ENCODE measurements at regions not wholly inside any gene's neighbourhood (a gene's known extent, or its start where the extent isn't known, plus 50 kb on each side); places are given as distances from the start of the nearest gene placed in this dataset.

DNA sequence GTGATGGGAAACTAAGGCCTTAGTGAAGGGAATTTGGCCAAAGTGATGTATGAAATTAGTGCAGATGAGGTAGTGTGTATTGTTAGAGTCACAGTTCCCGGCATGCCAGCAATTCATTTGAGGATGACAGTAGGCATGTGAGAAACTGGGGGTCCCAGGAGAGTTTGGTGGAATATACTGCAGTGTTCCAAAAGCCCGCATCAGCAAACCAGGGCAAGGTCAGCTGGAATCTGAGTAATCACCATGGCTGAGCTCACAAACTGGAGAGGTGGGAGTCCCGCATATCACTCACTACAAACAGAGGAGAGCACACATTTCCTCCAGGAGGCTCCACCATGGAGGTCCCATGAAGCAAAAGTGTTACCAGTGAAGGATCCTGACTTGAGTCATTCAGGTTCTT is 740.7 kb downstream of the TNS3 start:
- no peaks in the 10 kb centered on the region for H3K27me3 ChIP-seq (ENCODE audit: control insufficient read depth in 3 of 3, insufficient read depth in 3 of 3, low read length in 3 of 3)
- H3K9ac ChIP-seq (ENCODE audit: low read depth in 1 of 3, low read length in 3 of 3): no peak overlapping the region
- no peak overlapping the region for H3K27ac ChIP-seq (ENCODE audit: low read depth, low read length)
- H3K9me3 ChIP-seq (ENCODE audit: control insufficient read depth in 3 of 3, low read length in 3 of 3): no peaks in the 10 kb centered on the region
- no peaks in the 10 kb centered on the region for H3K4me1 ChIP-seq (ENCODE audit: control insufficient read depth in 3 of 3, insufficient read depth in 3 of 3, low read length in 3 of 3)
- H3K4me3 ChIP-seq (ENCODE audit: low read length in 3 of 3): no peak overlapping the region
- H3K36me3 ChIP-seq (ENCODE audit: control insufficient read depth in 3 of 3, insufficient read depth in 3 of 3, low read length in 3 of 3): no peaks in the 10 kb centered on the region

DNA sequence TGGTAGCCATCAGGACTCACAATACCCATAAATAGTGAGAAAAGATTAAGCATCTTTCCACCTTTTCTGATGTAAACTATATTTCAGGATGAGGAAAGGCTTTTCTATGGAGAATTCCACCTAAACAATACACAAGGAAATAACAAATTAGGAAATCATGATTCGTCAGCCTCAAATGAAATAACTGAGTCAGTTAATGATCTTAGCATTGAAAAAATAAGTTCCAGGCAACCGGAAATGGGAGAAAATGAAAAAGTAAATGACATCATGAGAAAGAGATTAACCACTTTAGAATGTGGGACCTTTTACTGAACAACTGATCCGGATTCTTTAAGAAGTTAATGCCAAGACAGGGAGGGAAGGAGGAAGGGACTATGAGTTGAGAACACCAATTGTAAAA is 742.3 kb downstream of the TNS3 start:
- no peak overlapping the region for H3K4me3 ChIP-seq (ENCODE audit: low read length in 3 of 3)
- H3K9me3 ChIP-seq (ENCODE audit: control insufficient read depth in 3 of 3, low read length in 3 of 3): no peaks in the 10 kb centered on the region
- no peaks in the 10 kb centered on the region for H3K36me3 ChIP-seq (ENCODE audit: control insufficient read depth in 3 of 3, insufficient read depth in 3 of 3, low read length in 3 of 3)
- H3K27ac ChIP-seq (ENCODE audit: low read depth, low read length): no peak overlapping the region
- no peak overlapping the region for H3K9ac ChIP-seq (ENCODE audit: low read depth in 1 of 3, low read length in 3 of 3)
- H3K27me3 ChIP-seq (ENCODE audit: control insufficient read depth in 3 of 3, insufficient read depth in 3 of 3, low read length in 3 of 3): no peaks in the 10 kb centered on the region
- no peaks in the 10 kb centered on the region for H3K4me1 ChIP-seq (ENCODE audit: control insufficient read depth in 3 of 3, insufficient read depth in 3 of 3, low read length in 3 of 3)

DNA sequence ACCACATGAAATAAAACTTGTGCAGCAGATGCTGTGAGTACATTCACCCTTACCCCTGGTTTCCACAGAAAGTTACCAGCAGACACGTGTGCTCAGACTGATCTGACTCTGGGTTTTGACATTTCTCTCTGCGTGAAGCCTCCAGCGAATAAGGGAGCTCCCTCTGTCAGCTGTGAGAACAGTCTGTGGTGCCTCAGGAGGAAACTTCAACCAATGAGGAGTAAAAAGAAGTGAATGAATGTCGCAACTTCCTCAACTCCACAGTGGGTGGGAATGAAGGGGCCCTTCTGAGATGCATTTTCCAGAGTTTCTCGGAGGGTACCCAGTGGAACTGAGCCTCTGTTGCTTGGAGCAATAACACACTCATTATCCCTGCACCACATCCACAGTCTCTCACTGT is 743.4 kb downstream of the TNS3 start:
- no peaks in the 10 kb centered on the region for H3K9me3 ChIP-seq (ENCODE audit: control insufficient read depth in 3 of 3, low read length in 3 of 3)
- no peaks in the 10 kb centered on the region for H3K27me3 ChIP-seq (ENCODE audit: control insufficient read depth in 3 of 3, insufficient read depth in 3 of 3, low read length in 3 of 3)
- no peak overlapping the region for H3K4me3 ChIP-seq (ENCODE audit: low read length in 3 of 3)
- H3K4me1 ChIP-seq (ENCODE audit: control insufficient read depth in 3 of 3, insufficient read depth in 3 of 3, low read length in 3 of 3): no peaks in the 10 kb centered on the region
- H3K36me3 ChIP-seq (ENCODE audit: control insufficient read depth in 3 of 3, insufficient read depth in 3 of 3, low read length in 3 of 3): no peaks in the 10 kb centered on the region
- H3K9ac ChIP-seq (ENCODE audit: low read depth in 1 of 3, low read length in 3 of 3): no peak overlapping the region
- H3K27ac ChIP-seq (ENCODE audit: low read depth, low read length): no peak overlapping the region

DNA sequence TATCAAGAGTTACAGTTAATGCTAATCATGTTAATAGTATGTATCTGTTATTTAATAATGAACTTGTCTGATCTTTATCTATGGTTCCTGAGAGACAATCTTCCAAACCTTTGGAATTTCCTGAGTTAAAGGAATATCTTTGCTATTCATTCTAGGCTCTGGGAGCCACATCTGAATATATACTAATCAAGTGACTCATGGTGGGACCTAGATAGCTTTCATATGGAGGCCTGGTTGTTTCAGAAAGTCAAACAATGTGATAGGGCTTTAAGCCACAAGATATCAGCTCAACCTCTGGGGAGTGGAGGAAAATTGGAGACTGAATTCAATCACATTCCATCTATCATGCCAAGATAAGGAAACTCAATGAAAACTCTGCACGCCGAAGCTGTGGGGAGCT is 746.4 kb downstream of the TNS3 start:
- H3K27ac ChIP-seq (ENCODE audit: low read depth, low read length): no peak overlapping the region
- no peaks in the 10 kb centered on the region for H3K4me1 ChIP-seq (ENCODE audit: control insufficient read depth in 3 of 3, insufficient read depth in 3 of 3, low read length in 3 of 3)
- H3K4me3 ChIP-seq (ENCODE audit: low read length in 3 of 3): no peak overlapping the region
- no peaks in the 10 kb centered on the region for H3K27me3 ChIP-seq (ENCODE audit: control insufficient read depth in 3 of 3, insufficient read depth in 3 of 3, low read length in 3 of 3)
- H3K9me3 ChIP-seq (ENCODE audit: control insufficient read depth in 3 of 3, low read length in 3 of 3): no peaks in the 10 kb centered on the region
- H3K36me3 ChIP-seq (ENCODE audit: control insufficient read depth in 3 of 3, insufficient read depth in 3 of 3, low read length in 3 of 3): no peaks in the 10 kb centered on the region
- no peak overlapping the region for H3K9ac ChIP-seq (ENCODE audit: low read depth in 1 of 3, low read length in 3 of 3)

DNA sequence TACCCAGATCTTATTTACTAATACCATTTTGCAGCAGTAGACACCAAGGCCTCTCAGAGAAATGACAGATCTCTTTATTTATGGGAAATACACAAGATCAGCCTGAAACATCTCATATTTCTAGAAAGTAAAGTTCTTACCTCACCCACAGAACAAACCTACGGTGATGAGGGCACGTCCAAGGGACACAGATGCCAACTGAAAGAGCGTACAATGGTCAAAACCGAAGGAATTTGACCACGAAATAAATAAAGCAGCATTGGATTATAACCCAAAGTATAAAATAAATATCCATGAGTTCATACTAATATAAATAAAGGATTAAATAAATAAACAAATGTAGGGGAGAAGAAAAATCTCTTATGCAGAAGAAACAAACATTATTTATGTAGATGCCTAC is 747.0 kb downstream of the TNS3 start:
- Histone ChIP-seq H3K9me3 (ENCODE audit: control insufficient read depth in 3 of 3, low read length in 3 of 3) (no peaks in the 10 kb centered on the region), H3K9ac (ENCODE audit: low read depth in 1 of 3, low read length in 3 of 3) (no peak overlapping the region), H3K4me3 (ENCODE audit: low read length in 3 of 3) (no peak overlapping the region), H3K36me3 (ENCODE audit: control insufficient read depth in 3 of 3, insufficient read depth in 3 of 3, low read length in 3 of 3) (no peaks in the 10 kb centered on the region), H3K27ac (ENCODE audit: low read depth, low read length) (no peak overlapping the region), H3K4me1 (ENCODE audit: control insufficient read depth in 3 of 3, insufficient read depth in 3 of 3, low read length in 3 of 3) (no peaks in the 10 kb centered on the region), H3K27me3 (ENCODE audit: control insufficient read depth in 3 of 3, insufficient read depth in 3 of 3, low read length in 3 of 3) (no peaks in the 10 kb centered on the region)

DNA sequence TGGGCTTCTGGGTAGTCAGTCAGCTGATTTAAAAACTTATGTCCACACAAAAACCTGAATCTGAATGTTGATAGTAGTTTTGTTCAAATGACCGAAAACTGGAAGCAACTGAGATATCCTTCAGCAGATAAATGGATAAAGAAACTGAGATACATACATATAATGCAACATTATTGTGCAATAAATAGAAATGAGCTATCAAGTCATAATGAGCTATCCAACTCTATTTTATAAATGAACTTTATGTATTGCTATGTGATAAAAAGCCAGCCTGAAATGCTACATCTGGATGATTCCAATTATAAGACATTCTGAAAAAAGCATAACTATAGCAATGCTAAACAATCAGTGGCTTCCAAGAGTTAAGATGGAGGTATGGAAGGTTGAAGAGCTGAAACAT is 748.7 kb downstream of the TNS3 start:
- Histone ChIP-seq H3K27me3 (ENCODE audit: control insufficient read depth in 3 of 3, insufficient read depth in 3 of 3, low read length in 3 of 3) (no peaks in the 10 kb centered on the region), H3K27ac (ENCODE audit: low read depth, low read length) (no peak overlapping the region), H3K4me3 (ENCODE audit: low read length in 3 of 3) (no peak overlapping the region), H3K9ac (ENCODE audit: low read depth in 1 of 3, low read length in 3 of 3) (no peak overlapping the region), H3K36me3 (ENCODE audit: control insufficient read depth in 3 of 3, insufficient read depth in 3 of 3, low read length in 3 of 3) (no peaks in the 10 kb centered on the region), H3K4me1 (ENCODE audit: control insufficient read depth in 3 of 3, insufficient read depth in 3 of 3, low read length in 3 of 3) (no peaks in the 10 kb centered on the region), H3K9me3 (ENCODE audit: control insufficient read depth in 3 of 3, low read length in 3 of 3) (no peaks in the 10 kb centered on the region)

DNA sequence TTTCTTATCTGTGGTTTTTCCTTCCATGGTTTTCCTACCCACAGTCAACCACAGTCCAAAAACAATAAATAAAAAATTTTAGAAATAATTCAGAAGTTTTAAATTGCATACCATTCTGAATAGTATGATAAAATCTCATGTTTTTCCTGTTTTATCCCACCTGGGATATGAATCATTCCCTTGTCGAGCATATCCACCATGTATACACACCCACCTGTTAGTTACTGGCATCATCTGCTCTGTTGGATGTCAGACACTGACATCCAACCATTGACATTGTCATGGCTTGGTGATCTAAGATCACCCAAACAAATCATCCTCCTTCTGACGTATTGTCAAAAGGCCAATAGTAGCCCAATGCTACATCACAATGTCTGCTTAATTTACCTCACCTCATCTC is 749.8 kb downstream of the TNS3 start:
- H3K9ac ChIP-seq (ENCODE audit: low read depth in 1 of 3, low read length in 3 of 3): no peak overlapping the region
- H3K9me3 ChIP-seq (ENCODE audit: control insufficient read depth in 3 of 3, low read length in 3 of 3): peaks cover 0 to 5% (median 0%) of the 10 kb centered on the region in 3 donors
- H3K4me1 ChIP-seq (ENCODE audit: control insufficient read depth in 3 of 3, insufficient read depth in 3 of 3, low read length in 3 of 3): no peaks in the 10 kb centered on the region
- no peak overlapping the region for H3K4me3 ChIP-seq (ENCODE audit: low read length in 3 of 3)
- no peaks in the 10 kb centered on the region for H3K27me3 ChIP-seq (ENCODE audit: control insufficient read depth in 3 of 3, insufficient read depth in 3 of 3, low read length in 3 of 3)
- H3K36me3 ChIP-seq (ENCODE audit: control insufficient read depth in 3 of 3, insufficient read depth in 3 of 3, low read length in 3 of 3): no peaks in the 10 kb centered on the region
- no peak overlapping the region for H3K27ac ChIP-seq (ENCODE audit: low read depth, low read length)

DNA sequence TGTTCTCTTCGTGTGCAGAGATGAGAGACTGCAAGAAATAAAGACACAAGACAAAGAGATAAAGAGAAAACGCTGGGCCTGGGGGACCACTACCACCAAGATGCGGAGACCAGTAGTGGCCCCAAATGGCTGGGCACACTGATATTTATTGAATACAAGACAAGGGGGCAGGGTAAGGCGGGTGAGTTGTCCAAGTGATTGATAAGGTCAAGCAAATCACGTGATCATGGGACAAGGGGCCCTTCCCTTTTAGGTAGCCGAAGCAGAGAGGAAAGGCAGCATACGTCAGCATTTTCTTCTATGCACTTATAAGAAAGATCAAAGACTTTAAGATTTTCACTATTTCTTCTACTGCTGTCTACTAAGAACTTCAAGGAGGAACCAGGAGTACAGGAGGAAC is 762.1 kb downstream of the TNS3 start:
- Histone ChIP-seq H3K27ac (ENCODE audit: low read depth, low read length) (no peak overlapping the region), H3K4me1 (ENCODE audit: control insufficient read depth in 3 of 3, insufficient read depth in 3 of 3, low read length in 3 of 3) (no peaks in the 10 kb centered on the region), H3K4me3 (ENCODE audit: low read length in 3 of 3) (no peak overlapping the region), H3K9ac (ENCODE audit: low read depth in 1 of 3, low read length in 3 of 3) (no peak overlapping the region), H3K9me3 (ENCODE audit: control insufficient read depth in 3 of 3, low read length in 3 of 3) (peaks cover 0 to 3% (median 0%) of the 10 kb centered on the region in 3 donors), H3K36me3 (ENCODE audit: control insufficient read depth in 3 of 3, insufficient read depth in 3 of 3, low read length in 3 of 3) (no peaks in the 10 kb centered on the region), H3K27me3 (ENCODE audit: control insufficient read depth in 3 of 3, insufficient read depth in 3 of 3, low read length in 3 of 3) (no peaks in the 10 kb centered on the region)

DNA sequence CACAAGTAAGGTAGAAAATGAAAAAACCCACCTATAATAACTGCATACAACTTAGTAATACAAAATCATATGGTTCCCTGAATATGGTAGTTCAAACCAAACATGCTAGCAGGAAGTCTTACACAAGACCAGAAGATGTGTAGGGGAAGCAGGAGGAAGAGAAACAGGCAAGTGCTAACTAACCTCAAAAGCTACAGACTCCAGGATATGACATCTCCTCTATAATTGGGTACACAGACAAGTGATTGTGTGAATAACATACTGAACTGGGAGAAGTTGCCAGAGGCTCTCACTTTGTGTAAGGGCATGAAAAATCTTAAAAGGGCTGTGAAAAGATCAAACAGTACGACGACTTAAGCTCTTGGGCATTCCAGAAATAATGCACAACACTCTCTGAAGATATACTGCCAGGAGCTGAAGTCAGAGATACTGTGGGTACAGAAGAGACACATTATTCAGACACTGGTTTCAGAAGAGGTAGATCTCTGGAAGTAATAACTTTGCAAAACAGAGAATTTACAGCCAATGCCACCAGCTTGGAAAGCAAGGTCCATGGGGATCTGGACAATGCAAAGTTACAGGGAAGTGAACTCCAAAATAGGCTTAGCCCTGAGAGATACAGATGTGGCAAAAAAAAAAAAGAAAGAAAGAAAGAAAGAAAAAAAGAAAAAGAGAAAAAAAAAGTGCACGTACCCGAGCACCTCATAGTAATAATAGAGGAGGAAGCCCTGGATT is 767.2 kb downstream of the TNS3 start:
- Histone ChIP-seq H3K4me3 (ENCODE audit: low read length in 3 of 3) (no peak overlapping the region), H3K36me3 (ENCODE audit: control insufficient read depth in 3 of 3, insufficient read depth in 3 of 3, low read length in 3 of 3) (no peaks in the 10 kb centered on the region), H3K27ac (ENCODE audit: low read depth, low read length) (no peak overlapping the region), H3K9me3 (ENCODE audit: control insufficient read depth in 3 of 3, low read length in 3 of 3) (no peaks in the 10 kb centered on the region), H3K9ac (ENCODE audit: low read depth in 1 of 3, low read length in 3 of 3) (no peak overlapping the region), H3K27me3 (ENCODE audit: control insufficient read depth in 3 of 3, insufficient read depth in 3 of 3, low read length in 3 of 3) (no peaks in the 10 kb centered on the region), H3K4me1 (ENCODE audit: control insufficient read depth in 3 of 3, insufficient read depth in 3 of 3, low read length in 3 of 3) (peaks cover 4 to 9% (median 8%) of the 10 kb centered on the region in 3 donors)

DNA sequence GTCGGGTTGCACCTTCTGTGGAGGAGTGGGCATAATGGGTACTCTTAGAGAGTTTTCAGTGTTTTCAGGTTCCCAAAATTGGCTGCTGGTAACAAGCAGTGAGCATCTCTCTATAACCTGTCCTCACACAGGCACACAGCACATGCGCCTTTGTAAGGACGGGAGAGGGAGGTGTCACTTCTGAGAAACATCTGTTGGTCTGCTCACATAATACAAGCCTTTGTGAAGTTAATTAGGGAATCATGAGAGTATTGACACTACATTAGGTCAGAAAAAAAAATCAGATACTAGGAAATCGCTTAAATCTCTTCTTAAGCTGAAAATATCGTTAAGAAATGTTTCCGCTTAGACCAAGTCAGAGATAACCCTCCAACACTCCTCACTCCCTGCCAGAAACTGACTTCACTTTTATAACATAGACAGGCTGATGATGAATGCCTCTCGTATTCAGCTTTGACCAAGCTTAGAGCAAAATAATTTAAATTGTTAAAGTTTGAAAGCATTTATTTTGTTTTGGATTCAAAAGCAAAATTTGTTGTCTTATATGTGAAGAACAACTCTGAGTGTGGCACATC is 769.7 kb downstream of the TNS3 start:
- Histone ChIP-seq H3K9me3 (ENCODE audit: control insufficient read depth in 3 of 3, low read length in 3 of 3) (no peaks in the 10 kb centered on the region), H3K27me3 (ENCODE audit: control insufficient read depth in 3 of 3, insufficient read depth in 3 of 3, low read length in 3 of 3) (no peaks in the 10 kb centered on the region), H3K9ac (ENCODE audit: low read depth in 1 of 3, low read length in 3 of 3) (no peak overlapping the region), H3K4me3 (ENCODE audit: low read length in 3 of 3) (no peak overlapping the region), H3K36me3 (ENCODE audit: control insufficient read depth in 3 of 3, insufficient read depth in 3 of 3, low read length in 3 of 3) (no peaks in the 10 kb centered on the region), H3K27ac (ENCODE audit: low read depth, low read length) (no peak overlapping the region), H3K4me1 (ENCODE audit: control insufficient read depth in 3 of 3, insufficient read depth in 3 of 3, low read length in 3 of 3) (peaks cover 4 to 9% (median 8%) of the 10 kb centered on the region in 3 donors)

Data from skeletal muscle tissue (tissue), 3 donors.